ENCODE measurements at regions not wholly inside any gene's neighbourhood (a gene's known extent, or its start where the extent isn't known, plus 50 kb on each side); places are given as distances from the start of the nearest gene placed in this dataset.

DNA sequence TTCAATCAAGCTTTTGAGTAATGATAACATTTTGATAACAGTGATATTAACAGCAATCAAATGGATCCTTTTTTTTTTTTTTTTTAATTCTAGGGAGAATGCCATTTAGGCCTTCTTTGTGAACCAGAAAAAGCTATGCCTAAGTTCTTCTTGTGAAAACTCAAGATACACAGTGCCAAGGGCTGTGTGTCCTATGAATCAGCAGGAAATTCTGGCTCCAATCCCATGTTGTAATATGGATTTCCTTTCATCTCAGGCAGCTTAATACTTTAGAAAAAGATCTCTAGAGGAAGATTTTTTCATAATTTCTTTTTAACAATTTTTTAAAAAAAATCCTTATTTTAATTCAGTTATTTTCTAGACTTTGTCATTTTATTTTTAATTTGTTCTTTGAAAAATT lies 96.1 kb downstream of the NUDT12 start:
- no peaks in the 10 kb centered on the region for H4K20me1 ChIP-seq (replicated peaks in 1 of 2; ENCODE audit: control insufficient read depth in 1 of 2, insufficient read depth in 2 of 2, low read length in 2 of 2)
- H3K9ac ChIP-seq (replicated peaks in 1 of 4; ENCODE audit: extremely low read depth in 1 of 4, low read depth in 3 of 4, low read length in 3 of 4): no peak overlapping the region
- H3K4me1 ChIP-seq (replicated peaks in 1 of 4; ENCODE audit: control insufficient read depth in 3 of 4, insufficient read depth in 4 of 4, low read length in 3 of 4): no peaks in the 10 kb centered on the region
- no peaks in the 10 kb centered on the region for H3K27me3 ChIP-seq (replicated peaks in 1 of 4; ENCODE audit: control insufficient read depth in 3 of 4, extremely low read depth in 1 of 4, insufficient read depth in 3 of 4, low read length in 3 of 4)
- POLR2A ChIA-PET (ENCODE audit: partially characterized antibody): no interaction called here
- H3K4ac ChIP-seq (replicated peaks; ENCODE audit: insufficient read length, low read depth, low read length): no peak overlapping the region
- H2BK120ac ChIP-seq (replicated peaks; ENCODE audit: low read depth, low read length): no peak overlapping the region
- CTCF ChIA-PET (ENCODE audit: partially characterized antibody): interaction anchor here (0.8 to 3.0 kb wide), 7 partner anchors 10 to 251 kb away, joined by 3 to 23 read pairs (median 4); no protein-coding TSS in a partner anchor
- H3K79me2 ChIP-seq (ENCODE audit: control insufficient read depth in 1 of 2, insufficient read depth in 2 of 2, low read length in 2 of 2): no peaks in the 10 kb centered on the region
- no peak for FAIRE-seq
- H3K14ac ChIP-seq (ENCODE audit: insufficient read length): no peak overlapping the region
- H4K8ac ChIP-seq (ENCODE audit: extremely low read depth, insufficient read depth, low read length): no peak overlapping the region
- H2BK15ac ChIP-seq (ENCODE audit: low read length): no peak overlapping the region
- H3K4me2 ChIP-seq (ENCODE audit: insufficient read depth in 1 of 2, low read depth in 2 of 2, low read length in 2 of 2): no peak overlapping the region
- H3K23me2 ChIP-seq (ENCODE audit: low read depth, low read length): no peaks in the 10 kb centered on the region; the same call in 1 of the 2 replicates
- H3K27ac ChIP-seq (ENCODE audit: low read depth, low read length): no peak overlapping the region
- H3K18ac ChIP-seq (ENCODE audit: extremely low read depth, low read length): no peak overlapping the region
- DNase-seq (ENCODE audit: low read depth in 1 of 2, low spot score in 2 of 2): no peak
- no peak overlapping the region for H2BK12ac ChIP-seq (ENCODE audit: low read depth, low read length)
- no peak overlapping the region for H3K4me3 ChIP-seq (ENCODE audit: extremely low read depth in 1 of 4, insufficient read depth in 2 of 4, low read depth in 3 of 4, low read length in 4 of 4)
- no peaks in the 10 kb centered on the region for H3K79me1 ChIP-seq (ENCODE audit: low read depth, low read length)
- H3K23ac ChIP-seq (ENCODE audit: insufficient read length): no peak overlapping the region
- H2BK20ac ChIP-seq (ENCODE audit: low read length): no peak overlapping the region
- no peak overlapping the region for H4K5ac ChIP-seq (ENCODE audit: insufficient read length, low read depth, low read length)
- no peak overlapping the region for H3K56ac ChIP-seq (replicated peaks; ENCODE audit: insufficient read length, low read depth, low read length)
- H2BK5ac ChIP-seq (ENCODE audit: low read depth, low read length): no peak overlapping the region
- no peak overlapping the region for H2AFZ ChIP-seq (ENCODE audit: low read length)
- H3K36me3 ChIP-seq (ENCODE audit: control insufficient read depth in 2 of 4, insufficient read depth in 4 of 4, low read length in 3 of 4): no peaks in the 10 kb centered on the region
- H2AK5ac ChIP-seq (ENCODE audit: low read depth, low read length): no peak overlapping the region
- H4K91ac ChIP-seq (replicated peaks; ENCODE audit: insufficient read length, low read length): no peak overlapping the region
- H3K9me3 ChIP-seq (ENCODE audit: insufficient read depth in 2 of 2, low read depth in 1 of 2, low read length in 1 of 2): no peaks in the 10 kb centered on the region
- TF ChIP-seq ZNF274 (IDR thresholded peaks at IDR 0.05; ENCODE audit: borderline replicate concordance, extremely low read depth, low read length) (no peak), SAP30 (IDR thresholded peaks at IDR 0.05; ENCODE audit: insufficient read depth, insufficient replicate concordance, low read length) (no peak), HDAC6 (IDR thresholded peaks at IDR 0.05; ENCODE audit: low read depth, low read length) (no peak), CREB1 (IDR thresholded peaks at IDR 0.05) (no peak), POLR2A (IDR thresholded peaks at IDR 0.05; ENCODE audit: control extremely low read depth in 1 of 2, low read depth in 2 of 2, low read length in 2 of 2) (no peak), SRF (IDR thresholded peaks at IDR 0.05; ENCODE audit: low read depth, low read length) (no peak), RAD21 (IDR thresholded peaks at IDR 0.05 in 1 of 2, conservative IDR thresholded peaks at IDR 0.05 in 1 of 2; ENCODE audit: low read depth in 2 of 2, low read length in 2 of 2) (no peak), SP1 (IDR thresholded peaks at IDR 0.05; ENCODE audit: low read depth, low read length) (no peak), RXRA (IDR thresholded peaks at IDR 0.05; ENCODE audit: insufficient read depth, low read depth, low read length) (no peak), TAF7 (optimal IDR thresholded peaks at IDR 0.05; ENCODE audit: borderline replicate concordance, low read depth, low read length) (no peak)
- TF ChIP-seq, protein P1, sequence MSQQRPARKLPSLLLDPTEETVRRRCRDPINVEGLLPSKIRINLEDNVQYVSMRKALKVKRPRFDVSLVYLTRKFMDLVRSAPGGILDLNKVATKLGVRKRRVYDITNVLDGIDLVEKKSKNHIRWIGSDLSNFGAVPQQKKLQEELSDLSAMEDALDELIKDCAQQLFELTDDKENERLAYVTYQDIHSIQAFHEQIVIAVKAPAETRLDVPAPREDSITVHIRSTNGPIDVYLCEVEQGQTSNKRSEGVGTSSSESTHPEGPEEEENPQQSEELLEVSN (IDR thresholded peaks at IDR 0.05): no peak
- TF ChIP-seq, protein P2, sequence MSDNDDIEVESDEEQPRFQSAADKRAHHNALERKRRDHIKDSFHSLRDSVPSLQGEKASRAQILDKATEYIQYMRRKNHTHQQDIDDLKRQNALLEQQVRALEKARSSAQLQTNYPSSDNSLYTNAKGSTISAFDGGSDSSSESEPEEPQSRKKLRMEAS (IDR thresholded peaks at IDR 0.05): no peak
- TF ChIP-seq, protein P3, sequence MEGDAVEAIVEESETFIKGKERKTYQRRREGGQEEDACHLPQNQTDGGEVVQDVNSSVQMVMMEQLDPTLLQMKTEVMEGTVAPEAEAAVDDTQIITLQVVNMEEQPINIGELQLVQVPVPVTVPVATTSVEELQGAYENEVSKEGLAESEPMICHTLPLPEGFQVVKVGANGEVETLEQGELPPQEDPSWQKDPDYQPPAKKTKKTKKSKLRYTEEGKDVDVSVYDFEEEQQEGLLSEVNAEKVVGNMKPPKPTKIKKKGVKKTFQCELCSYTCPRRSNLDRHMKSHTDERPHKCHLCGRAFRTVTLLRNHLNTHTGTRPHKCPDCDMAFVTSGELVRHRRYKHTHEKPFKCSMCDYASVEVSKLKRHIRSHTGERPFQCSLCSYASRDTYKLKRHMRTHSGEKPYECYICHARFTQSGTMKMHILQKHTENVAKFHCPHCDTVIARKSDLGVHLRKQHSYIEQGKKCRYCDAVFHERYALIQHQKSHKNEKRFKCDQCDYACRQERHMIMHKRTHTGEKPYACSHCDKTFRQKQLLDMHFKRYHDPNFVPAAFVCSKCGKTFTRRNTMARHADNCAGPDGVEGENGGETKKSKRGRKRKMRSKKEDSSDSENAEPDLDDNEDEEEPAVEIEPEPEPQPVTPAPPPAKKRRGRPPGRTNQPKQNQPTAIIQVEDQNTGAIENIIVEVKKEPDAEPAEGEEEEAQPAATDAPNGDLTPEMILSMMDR (IDR thresholded peaks at IDR 0.05; ENCODE audit: control extremely low read depth in 1 of 3, insufficient read depth in 1 of 3, low read depth in 1 of 3, low read length in 3 of 3): no peak
